ENCODE measurements at regions not wholly inside any gene's neighbourhood (a gene's known extent, or its start where the extent isn't known, plus 50 kb on each side); places are given as distances from the start of the nearest gene placed in this dataset.

DNA sequence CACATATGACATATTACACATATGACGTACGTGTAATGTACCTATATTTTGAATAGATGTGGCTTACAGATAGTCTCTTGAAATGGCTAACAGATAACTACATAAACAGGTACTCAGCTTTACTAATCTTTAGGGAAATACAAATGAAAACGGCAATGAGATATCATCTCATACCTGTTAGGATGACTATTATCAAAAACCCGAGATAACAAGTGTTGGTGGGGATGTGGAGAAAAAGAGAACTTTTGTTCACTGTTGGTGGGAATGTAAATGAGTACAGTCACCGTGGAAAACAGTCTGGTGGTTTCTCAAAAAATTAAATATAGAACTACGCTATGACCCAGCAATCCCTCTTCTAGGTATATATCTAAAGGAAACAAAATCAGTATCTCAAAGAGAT is 247.6 kb downstream of the ETS1 start:
- no peak overlapping the region for H3K14ac ChIP-seq (replicated peaks; ENCODE audit: low read depth, low read length)
- BruUV-seq (replicated peaks), result no TSS peak
- H4K5ac ChIP-seq (ENCODE audit: low read depth, low read length), result no peak overlapping the region

More for the DNA sequence above, 247.6 kb downstream of the ETS1 start:
- Histone ChIP-seq H3K18ac (ENCODE audit: low read depth, low read length) (no peak overlapping the region), H3K9ac (ENCODE audit: low read depth, low read length) (no peak overlapping the region), H2AK9ac (replicated peaks; ENCODE audit: low read depth, low read length, poor library complexity) (no peak overlapping the region), H3K9me3 (ENCODE audit: control insufficient read depth, insufficient read depth, low read length) (no peaks in the 10 kb centered on the region), H2BK120ac (ENCODE audit: low read depth, low read length) (no peak overlapping the region), H3K36me3 (ENCODE audit: control insufficient read depth, insufficient read depth, low read length) (no peaks in the 10 kb centered on the region), H3K4me1 (ENCODE audit: control insufficient read depth, insufficient read depth, low read length) (peaks cover 18% of the 10 kb centered on the region), H4K8ac (ENCODE audit: low read depth in 2 of 2, low read length in 2 of 2) (no peak overlapping the region), H3K4ac (ENCODE audit: low read depth, low read length) (no peak overlapping the region), H3K4me3 (ENCODE audit: insufficient read depth, low read depth, low read length) (no peak overlapping the region), H2AK5ac (ENCODE audit: low read depth, low read length) (no peak overlapping the region), H2BK5ac (ENCODE audit: low read depth, low read length, poor library complexity, severe bottlenecking) (no peak overlapping the region), H3K27me3 (ENCODE audit: control insufficient read depth, insufficient read depth, low read length) (no peaks in the 10 kb centered on the region), H3K9me1 (ENCODE audit: insufficient read depth, low read length) (peaks cover 19% of the 10 kb centered on the region; the same call in 1 of the 2 replicates), H2AFZ (replicated peaks; ENCODE audit: low read length, poor library complexity) (no peak overlapping the region), H2BK15ac (ENCODE audit: low read depth, low read length) (no peak overlapping the region), H2BK20ac (ENCODE audit: low read depth, low read length) (no peak overlapping the region), H3K27ac (ENCODE audit: insufficient read depth, low read length) (no peak overlapping the region), H3K79me1 (ENCODE audit: low read depth in 1 of 2, low read length in 2 of 2) (no peaks in the 10 kb centered on the region), H4K20me1 (ENCODE audit: insufficient read depth, low read length) (no peaks in the 10 kb centered on the region), H3K4me2 (ENCODE audit: low read depth, low read length) (no peak overlapping the region), H4K91ac (ENCODE audit: insufficient read depth, low read depth, low read length) (no peak overlapping the region), H3K56ac (ENCODE audit: extremely low read depth, insufficient read depth, low read length) (no peak overlapping the region), H3K23ac (ENCODE audit: low read depth, low read length) (no peak overlapping the region)
- TF ChIP-seq NFE2L2 (IDR thresholded peaks at IDR 0.05; ENCODE audit: low read depth, low read length) (no peak), CTCF (conservative IDR thresholded peaks at IDR 0.05; ENCODE audit: low read depth, low read length) (no peak), FOS (IDR thresholded peaks at IDR 0.05; ENCODE audit: low read depth, low read length) (no peak), CEBPB (IDR thresholded peaks at IDR 0.05; ENCODE audit: low read depth, low read length) (no peak), CHD1 (IDR thresholded peaks at IDR 0.05; ENCODE audit: low read depth, low read length) (no peak), BHLHE40 (IDR thresholded peaks at IDR 0.05; ENCODE audit: low read depth, low read length) (no peak), POLR2A (IDR thresholded peaks at IDR 0.05; ENCODE audit: low read depth, low read length) (no peak), SMC3 (IDR thresholded peaks at IDR 0.05; ENCODE audit: low read depth, low read length) (no peak)
- intact Hi-C loops (cut with micrococcal nuclease), result no loop called here
- ATAC-seq (ENCODE audit: low read depth) (no peak), DNase-seq (no peak)
- ChIA-PET POLR2A (ENCODE audit: unreplicated experiment) (no interaction called here), CTCF (no interaction called here)
- dilution Hi-C loops (cut with HindIII; ENCODE audit: low sequenced_read_pairs, unreplicated experiment), result no loop called here
- in situ Hi-C loops (cut with MboI; ENCODE audit: low sequenced_read_pairs), result no loop called here
- WGBS, 2 experiments (ENCODE audit: extremely low coverage in 2 of 2, insufficient read length in 1 of 2), result 100% methylated on average over 1 of the region's 6 CpGs; no CpG with 5 or more reads in 1 of the 2 experiments
